Bone marrow (tissue), 2 donors: ENCODE measurements at regions not wholly inside any gene's neighbourhood (a gene's known extent, or its start where the extent isn't known, plus 50 kb on each side); places are given as distances from the start of the nearest gene placed in this dataset.
"Not testable (repeated sequence)": the region's sequence is repeated elsewhere in the genome, so short reads cannot be mapped to it uniquely, and the experiment has no call there.

Source experiments
- DNase-seq, 2 donors: peaks; one replicate each; lab custom pipeline; 2025; lab: John Stamatoyannopoulos, UW

- DNase-seq = no peak
These were observed 288.1 kb downstream of the DUSP6 start for GRCh38 chr12:89064151-89064550.

GRCh38 chr12:89062996-89063395 lies 289.3 kb downstream of the DUSP6 start:
- DNase-seq = no peak

GRCh38 chr12:89059721-89060541 lies 292.4 kb downstream of the DUSP6 start:
- DNase-seq = peak in 1 of 2 donors; percentile 14

- DNase-seq = no peak
These were observed 293.2 kb downstream of the DUSP6 start for GRCh38 chr12:89059056-89059455.

- DNase-seq = no peak
These were observed 293.9 kb downstream of the DUSP6 start for GRCh38 chr12:89058402-89058801.

GRCh38 chr12:89053817-89054216 lies 298.5 kb downstream of the DUSP6 start:
- DNase-seq = not testable (repeated sequence)

GRCh38 chr12:89051065-89051677 lies 301.1 kb downstream of the DUSP6 start:
- DNase-seq = peak in 1 of 2 donors; percentile 66

GRCh38 chr12:89047856-89048418 lies 304.4 kb downstream of the DUSP6 start:
- no peak for DNase-seq

- no peak for DNase-seq
These were observed 311.2 kb downstream of the DUSP6 start for GRCh38 chr12:89041078-89041477.

- DNase-seq = peak; percentile 9 to 82
These were observed 311.9 kb downstream of the DUSP6 start for GRCh38 chr12:89040146-89040964.

GRCh38 chr12:89038831-89039512 lies 313.3 kb downstream of the DUSP6 start:
- no peak for DNase-seq

- no peak for DNase-seq
These were observed 319.2 kb downstream of the DUSP6 start for GRCh38 chr12:89033062-89033461.

- no peak for DNase-seq
These were observed 322.3 kb downstream of the DUSP6 start for GRCh38 chr12:89029961-89030360.

- no peak for DNase-seq
These were observed 327.7 kb downstream of the DUSP6 start for GRCh38 chr12:89024580-89024979.

- no peak for DNase-seq
These were observed 328.4 kb downstream of the DUSP6 start for GRCh38 chr12:89023936-89024335.

GRCh38 chr12:89020689-89021088 lies 331.6 kb downstream of the DUSP6 start:
- DNase-seq = no peak

- DNase-seq = no peak
These were observed 332.2 kb downstream of the DUSP6 start for GRCh38 chr12:89020121-89020480.

GRCh38 chr12:89019439-89020120 lies 332.7 kb downstream of the DUSP6 start:
- DNase-seq = peak; percentile 41 to 87

- DNase-seq = peak in 1 of 2 donors; percentile 80
These were observed 335.1 kb downstream of the DUSP6 start for GRCh38 chr12:89016970-89017778.

- no peak for DNase-seq
These were observed 336.9 kb downstream of the DUSP6 start for GRCh38 chr12:89015419-89015818.
